WTC11 (cell line): ENCODE measurements at regions not wholly inside any gene's neighbourhood (a gene's known extent, or its start where the extent isn't known, plus 50 kb on each side); places are given as distances from the start of the nearest gene placed in this dataset.

Experiments
- ATF1 ChIP-seq: sonication (generic); formaldehyde crosslinking; IDR thresholded peaks from 2 replicates; pipeline ENCODE4 v1.8.1; 2023; ENCODE audit warnings: mild to moderate bottlenecking, moderate library complexity, missing genetic modification reagents
- ATF2 ChIP-seq: sonication (generic); formaldehyde crosslinking; IDR thresholded peaks from 2 replicates; pipeline ENCODE4 v1.8.1; 2022; ENCODE audit warnings: low read depth, missing genetic modification reagents, borderline replicate concordance
- CBFB ChIP-seq: sonication (generic); formaldehyde crosslinking; IDR thresholded peaks from 2 replicates; pipeline ENCODE4 v1.8.1; 2022; ENCODE audit warnings: mild to moderate bottlenecking, low read depth, missing genetic modification reagents
- CREM ChIP-seq: sonication (generic); formaldehyde crosslinking; IDR thresholded peaks from 2 replicates; pipeline ENCODE4 v1.8.1; 2022; ENCODE audit warnings: mild to moderate bottlenecking, missing genetic modification reagents, moderate library complexity
- CTCF ChIP-seq: fragments of 200-600 bp; IDR thresholded peaks from 2 replicates; pipeline ENCODE4 v1.8.0; 2022; ENCODE audit warnings: antibody characterized with exemption
- ESRRA ChIP-seq: sonication (generic); formaldehyde crosslinking; IDR thresholded peaks from 2 replicates; pipeline ENCODE4 v1.8.1; 2022; ENCODE audit warnings: mild to moderate bottlenecking, missing genetic modification reagents, borderline replicate concordance
- JUN ChIP-seq: sonication (generic); formaldehyde crosslinking; IDR thresholded peaks from 2 replicates; pipeline ENCODE4 v1.8.0; 2023; ENCODE audit warnings: mild to moderate bottlenecking, missing genetic modification reagents
- MAX ChIP-seq: sonication (generic); formaldehyde crosslinking; IDR thresholded peaks from 2 replicates; pipeline ENCODE4 v1.8.0; 2022; ENCODE audit warnings: mild to moderate bottlenecking, missing genetic modification reagents
- ZNF263 ChIP-seq: sonication (generic); formaldehyde crosslinking; IDR thresholded peaks from 2 replicates; pipeline ENCODE4 v1.8.1; 2022; ENCODE audit warnings: low read depth, mild to moderate bottlenecking, moderate library complexity, missing genetic modification reagents
- TF ChIP-seq, protein P1 (sequence below): sonication (generic); formaldehyde crosslinking; IDR thresholded peaks from 2 replicates; pipeline ENCODE4 v1.8.1; 2023; ENCODE audit warnings: mild to moderate bottlenecking, missing genetic modification reagents, moderate library complexity

- TF ChIP-seq CBFB, result no peak
- no peak for TF ChIP-seq JUN (CRISPR knock-in tag)
- TF ChIP-seq ATF1, result no peak
- no peak for TF ChIP-seq ZNF263 (CRISPR knock-in tag)
- TF ChIP-seq CREM (CRISPR knock-in tag), result no peak
- TF ChIP-seq, protein P1, sequence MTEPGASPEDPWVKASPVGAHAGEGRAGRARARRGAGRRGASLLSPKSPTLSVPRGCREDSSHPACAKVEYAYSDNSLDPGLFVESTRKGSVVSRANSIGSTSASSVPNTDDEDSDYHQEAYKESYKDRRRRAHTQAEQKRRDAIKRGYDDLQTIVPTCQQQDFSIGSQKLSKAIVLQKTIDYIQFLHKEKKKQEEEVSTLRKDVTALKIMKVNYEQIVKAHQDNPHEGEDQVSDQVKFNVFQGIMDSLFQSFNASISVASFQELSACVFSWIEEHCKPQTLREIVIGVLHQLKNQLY (CRISPR knock-in tag), result no peak
- no peak for TF ChIP-seq CTCF
- TF ChIP-seq ATF2, result no peak
- TF ChIP-seq ESRRA (CRISPR knock-in tag), result no peak
- TF ChIP-seq MAX, result no peak
Observed at GRCh38 chr3:81041331-81041730, 720.1 kb downstream of the GBE1 start.
